Ecto neural progenitor cell (in vitro differentiated cells): ENCODE measurements at regions not wholly inside any gene's neighbourhood (a gene's known extent, or its start where the extent isn't known, plus 50 kb on each side); places are given as distances from the start of the nearest gene placed in this dataset.

Experiments used
- DNase-seq: peaks from one replicate; pipeline ENCODE4 v3.0.0-alpha.2; 2018; ENCODE audit warnings: low spot score

DNA sequence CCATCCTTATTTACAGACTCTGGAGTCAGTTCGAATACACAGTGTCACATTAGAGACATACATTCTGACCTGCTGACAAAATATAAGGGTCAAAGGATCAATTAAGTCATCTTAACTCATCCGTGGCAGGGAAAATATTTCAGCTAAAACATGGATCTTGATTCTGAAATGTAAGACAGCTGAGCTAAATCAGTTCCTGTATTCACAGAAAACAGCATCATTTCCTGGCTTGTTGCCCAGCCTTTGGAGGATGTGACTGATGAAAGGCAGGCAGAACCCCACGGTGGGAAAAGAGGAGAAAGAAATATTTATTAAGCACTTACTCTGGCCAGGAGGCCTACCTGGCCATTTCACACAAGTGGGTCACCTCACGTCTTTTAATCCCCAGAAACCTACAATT lies 101.9 kb downstream of the GAS2L3 start:
- no peak for DNase-seq

GRCh38 chr12:100681074-100681473 lies 107.6 kb downstream of the GAS2L3 start:
- DNase-seq, result no peak

- no peak for DNase-seq
Observed at GRCh38 chr12:100682178-100682577, 108.7 kb downstream of the GAS2L3 start.

DNA sequence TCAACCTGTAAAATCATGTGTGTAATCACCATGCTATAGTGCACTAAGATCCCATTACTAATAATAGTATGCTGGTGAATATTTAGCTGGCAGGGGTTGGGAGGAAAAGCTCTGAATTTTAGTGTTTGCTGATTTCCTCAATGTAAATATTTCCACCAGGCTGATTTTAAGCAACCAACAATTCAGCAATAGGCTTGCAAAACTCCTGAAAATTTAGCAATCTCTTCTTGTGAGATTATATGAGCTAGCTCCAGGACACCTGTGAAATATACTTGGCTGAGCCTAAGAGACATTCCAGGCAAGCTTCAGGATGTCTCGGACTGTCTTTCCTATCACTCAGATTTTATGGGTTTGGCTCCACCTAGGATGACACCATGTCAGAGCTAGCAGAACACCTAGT lies 106.9 kb upstream of the ANO4 start:
- DNase-seq, result no peak

GRCh38 chr12:100688451-100688864 lies 106.1 kb upstream of the ANO4 start:
- DNase-seq, result no peak

DNA sequence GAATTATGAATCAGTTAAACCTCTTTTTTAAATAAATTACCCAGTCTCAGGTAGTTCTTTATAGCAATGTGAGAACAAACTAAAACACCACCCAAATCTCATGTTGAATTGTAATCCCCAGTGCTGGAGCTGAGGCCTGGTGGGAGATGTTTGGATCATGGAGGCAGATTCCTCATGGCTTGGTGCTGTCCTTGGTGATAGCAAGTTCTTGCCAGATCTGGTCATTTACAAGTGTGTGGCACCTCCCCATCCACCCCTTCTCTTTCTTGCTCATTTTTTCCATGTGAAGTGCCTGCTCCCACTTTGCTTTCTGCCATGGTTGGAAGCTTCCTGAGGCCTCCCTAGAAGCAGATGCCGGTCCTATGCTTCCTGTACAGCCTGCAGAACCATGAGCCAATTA lies 102.1 kb upstream of the ANO4 start:
- DNase-seq, result no peak

DNA sequence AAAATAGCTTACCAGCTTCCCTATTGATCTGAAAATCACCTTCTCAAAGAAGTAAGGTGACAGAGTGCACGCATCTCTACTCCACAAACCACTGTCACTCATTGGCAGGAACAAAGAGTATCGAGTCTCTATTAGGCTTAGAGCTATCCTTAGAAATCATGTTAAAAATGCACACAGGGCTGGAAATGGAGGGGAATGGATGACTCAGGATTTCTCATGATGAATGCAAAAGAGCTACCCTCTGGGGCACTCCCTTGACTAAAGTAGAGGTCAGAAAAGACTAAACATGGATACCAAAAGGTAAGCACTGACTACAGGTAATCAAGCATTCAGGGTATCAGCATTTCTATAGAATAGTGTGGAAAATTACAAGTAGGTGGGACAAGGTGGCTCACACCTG lies 96.1 kb upstream of the ANO4 start:
- no peak for DNase-seq

DNA sequence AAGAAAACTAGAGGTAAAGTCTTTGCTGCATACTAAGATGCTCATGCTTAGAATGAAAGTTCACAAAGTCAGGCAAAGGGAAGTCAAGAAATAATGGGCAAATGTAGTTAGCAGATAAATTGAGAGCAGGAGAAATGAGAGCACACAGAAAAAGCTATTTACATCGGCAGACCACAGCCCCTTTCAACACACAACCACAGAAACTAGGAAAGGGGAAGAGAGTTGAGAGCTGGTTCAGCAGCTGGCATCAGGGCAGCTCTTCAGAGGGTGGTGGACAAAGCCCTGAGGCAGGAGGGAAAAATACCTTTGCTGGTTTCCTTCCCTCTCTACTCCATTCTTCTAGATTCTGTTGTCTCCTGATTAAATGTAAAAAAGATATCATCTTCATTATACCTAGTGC lies 95.4 kb upstream of the ANO4 start:
- DNase-seq, result no peak

- no peak for DNase-seq
Observed at GRCh38 chr12:100703337-100703736, 91.2 kb upstream of the ANO4 start.

- DNase-seq, result no peak
Observed at GRCh38 chr12:100703868-100704267, 90.7 kb upstream of the ANO4 start.

DNA sequence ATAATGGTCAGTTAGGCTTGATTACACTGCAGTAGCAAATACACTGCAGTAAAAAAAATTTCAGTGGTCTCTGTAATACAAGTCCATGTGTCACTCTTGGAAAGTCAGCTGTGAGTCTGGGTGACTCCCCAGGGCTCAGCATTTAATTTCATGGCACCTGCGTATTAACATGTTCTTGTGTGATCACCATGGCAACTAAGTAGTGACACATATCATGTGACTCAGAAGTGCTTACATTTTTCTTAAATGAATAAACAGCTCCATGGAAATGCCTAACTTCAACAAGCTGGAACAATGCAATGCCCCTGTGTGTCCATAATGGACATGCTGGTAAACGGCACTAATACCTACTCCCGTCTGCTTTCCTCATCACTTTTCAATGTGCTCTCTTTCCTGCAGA lies 88.5 kb upstream of the ANO4 start:
- DNase-seq, result no peak

GRCh38 chr12:100708591-100708990 lies 86.0 kb upstream of the ANO4 start:
- DNase-seq, result no peak

DNA sequence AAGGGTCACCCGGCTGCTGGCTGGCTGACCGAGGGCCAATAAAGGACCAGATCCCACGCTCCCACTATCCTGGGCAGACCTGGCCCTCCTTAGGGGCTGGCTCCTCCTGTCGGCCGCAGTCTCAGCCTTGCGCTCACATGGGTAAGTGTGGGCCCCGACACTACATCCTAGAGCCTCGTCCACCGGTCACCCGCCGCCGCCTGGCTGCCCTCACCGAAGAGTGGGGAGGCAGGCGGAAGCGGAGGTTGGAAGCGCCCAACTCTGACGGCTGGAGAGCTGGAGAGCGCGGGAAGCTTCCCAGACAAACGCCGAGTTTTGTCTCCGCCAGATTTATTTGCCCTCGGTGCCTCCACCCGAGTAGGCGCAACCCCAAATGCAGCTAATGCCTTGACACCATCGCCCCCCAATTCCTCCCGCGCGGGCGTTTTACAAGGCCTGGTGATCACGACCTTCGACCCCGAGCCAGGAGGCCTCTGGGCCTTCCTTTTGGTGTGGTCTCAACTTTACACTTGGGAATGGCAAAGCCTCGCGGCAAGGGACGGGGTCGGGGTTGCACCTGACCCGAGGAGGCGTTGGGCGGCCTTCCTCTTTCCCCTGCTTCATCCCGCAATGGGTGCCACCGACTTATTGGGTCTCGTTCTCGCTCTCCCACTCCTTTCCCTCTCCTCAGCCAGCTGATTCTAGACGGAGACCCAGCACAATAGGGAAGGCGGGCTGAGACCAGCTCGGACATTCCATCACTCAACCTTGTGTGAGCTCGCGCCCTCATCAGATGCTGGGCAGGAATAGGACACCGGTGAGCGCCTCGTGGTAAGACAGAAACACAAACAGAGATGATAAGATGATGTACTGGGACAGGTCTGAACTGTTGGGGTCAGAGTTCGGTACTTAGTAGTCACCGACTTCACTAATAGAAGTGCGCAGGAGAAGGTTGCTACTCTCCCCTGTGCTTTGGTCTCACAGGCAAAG lies 78.3 kb upstream of the ANO4 start:
- peak; percentile 63 for DNase-seq

DNA sequence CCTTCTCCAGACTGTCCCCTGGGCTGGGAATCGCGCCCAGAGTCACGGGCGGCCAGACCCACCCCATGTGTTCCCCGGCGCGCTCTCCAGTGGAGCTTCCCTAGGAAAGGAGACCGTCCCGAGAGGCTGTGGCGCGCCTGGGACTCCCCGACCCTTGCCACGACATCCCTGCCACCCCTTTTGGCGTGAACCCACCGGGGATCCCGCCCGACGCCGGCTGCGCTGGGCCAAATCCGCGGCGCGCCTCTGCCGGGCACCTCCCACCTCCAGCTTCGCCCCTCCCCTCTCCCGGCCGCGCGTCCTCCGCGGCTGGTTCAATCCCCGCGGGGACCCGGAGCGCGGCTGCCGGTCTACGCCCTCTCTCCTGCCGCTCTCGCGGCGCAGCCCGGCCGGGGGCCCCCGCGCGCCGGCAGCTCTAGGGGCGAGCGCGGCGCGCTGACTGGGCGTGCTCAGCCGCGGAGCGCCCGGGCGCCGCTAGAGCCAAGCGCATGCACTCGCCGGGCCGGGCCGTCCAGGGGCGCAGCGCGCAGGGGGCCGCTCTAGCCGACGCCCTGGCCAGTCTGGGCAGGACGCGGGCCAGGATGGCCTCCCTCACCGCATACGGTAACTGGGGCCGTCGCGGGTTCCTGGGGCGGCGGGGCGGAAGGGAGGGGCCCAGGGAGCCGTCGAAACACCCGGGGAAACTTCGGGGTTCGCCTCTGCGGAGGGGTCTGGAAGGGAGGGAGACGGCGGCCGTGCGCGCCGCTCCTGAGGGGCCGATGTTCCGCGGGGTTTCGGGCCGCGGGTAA lies 77.4 kb upstream of the ANO4 start:
- peak; percentile 82 for DNase-seq

GRCh38 chr12:100717733-100718067 lies 76.9 kb upstream of the ANO4 start:
- no peak for DNase-seq

DNA sequence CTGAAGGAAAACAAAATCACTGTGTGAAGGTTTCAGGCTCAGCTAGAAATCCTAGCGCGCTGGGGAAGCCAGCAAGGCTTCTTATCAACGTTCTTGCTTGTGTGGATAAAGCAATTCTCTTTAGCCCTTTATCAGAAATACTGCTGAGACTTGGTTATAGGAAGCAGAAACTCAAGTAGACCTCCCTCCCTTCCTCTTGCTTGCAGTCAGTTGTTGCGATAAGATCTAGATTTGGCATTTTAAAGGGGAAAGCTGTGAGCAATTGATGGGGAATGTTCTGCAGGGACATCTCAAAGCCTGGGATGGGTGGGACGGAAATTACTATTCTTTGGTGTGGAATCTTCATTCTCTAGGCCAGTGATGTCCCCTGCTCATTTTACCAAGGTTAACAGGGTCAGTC lies 76.4 kb upstream of the ANO4 start:
- no peak for DNase-seq

DNA sequence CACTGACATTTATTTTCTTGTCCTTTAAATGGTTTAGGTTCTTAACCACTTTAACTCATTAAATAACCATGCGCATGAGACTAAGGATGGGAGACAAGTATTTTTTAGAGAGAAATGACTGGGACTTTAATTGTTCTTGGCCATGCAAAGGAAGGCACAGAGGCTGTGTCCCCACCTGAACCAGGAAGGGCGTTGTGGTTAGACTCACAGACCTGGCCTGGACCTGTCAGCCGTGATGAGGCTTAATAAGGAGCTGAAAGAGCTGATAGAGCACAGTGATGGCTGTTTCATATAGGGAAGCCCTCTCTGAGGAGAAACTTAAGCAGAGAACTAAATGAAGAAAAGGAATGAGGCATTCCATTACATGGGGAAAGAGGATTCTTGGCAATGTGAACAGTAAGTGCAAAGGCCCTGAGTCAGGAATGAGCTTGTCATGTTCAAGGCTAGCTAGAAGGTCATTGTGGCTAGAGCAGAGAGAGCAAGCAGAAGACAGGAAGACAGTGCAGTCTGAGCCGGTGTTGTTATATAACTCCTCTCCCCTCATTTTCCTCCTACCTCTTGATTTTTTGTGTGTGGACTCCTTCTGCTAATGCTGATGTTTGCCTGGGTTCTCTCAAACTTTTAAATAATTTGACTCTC lies 74.4 kb upstream of the ANO4 start:
- DNase-seq, result no peak

- no peak for DNase-seq
Observed at GRCh38 chr12:100721169-100721568, 73.4 kb upstream of the ANO4 start.

- no peak for DNase-seq
Observed at GRCh38 chr12:100724071-100724470, 70.5 kb upstream of the ANO4 start.

DNA sequence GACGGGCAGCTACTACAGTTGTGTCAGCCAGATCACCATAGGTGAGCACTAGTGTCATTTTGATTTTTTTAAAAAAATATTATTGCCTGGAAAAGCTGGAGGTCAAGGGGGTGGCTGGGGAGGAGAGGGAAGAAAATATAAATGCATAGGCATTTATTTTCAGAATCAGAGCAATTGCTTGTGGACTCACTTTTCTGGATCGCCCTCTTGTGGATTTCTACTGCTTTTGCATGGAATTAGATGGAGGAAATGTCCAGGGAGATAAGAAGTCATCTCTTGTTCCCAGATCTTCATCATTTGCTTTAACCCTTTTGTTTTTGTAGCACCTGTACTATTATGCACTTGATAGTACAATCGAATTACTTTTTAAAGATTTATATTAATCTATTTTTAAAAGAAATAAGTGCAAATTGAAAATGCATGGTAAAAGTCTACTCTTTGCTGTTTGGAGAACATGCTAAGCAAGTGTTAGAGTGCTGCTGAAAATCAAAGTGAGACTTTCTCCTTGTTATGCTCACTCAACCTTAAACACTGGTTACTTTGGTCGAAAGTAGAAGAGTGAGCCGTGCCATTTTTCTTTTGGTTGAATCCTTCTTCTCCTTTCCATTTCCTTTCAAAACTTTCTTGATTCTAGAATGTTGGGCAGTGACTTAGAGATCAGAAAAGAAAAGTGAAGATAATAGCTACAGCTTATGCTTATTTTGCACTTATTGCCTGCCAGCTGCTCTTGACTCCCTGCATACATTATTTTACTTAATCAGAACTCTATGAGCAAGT lies 60.6 kb upstream of the ANO4 start:
- no peak for DNase-seq

DNA sequence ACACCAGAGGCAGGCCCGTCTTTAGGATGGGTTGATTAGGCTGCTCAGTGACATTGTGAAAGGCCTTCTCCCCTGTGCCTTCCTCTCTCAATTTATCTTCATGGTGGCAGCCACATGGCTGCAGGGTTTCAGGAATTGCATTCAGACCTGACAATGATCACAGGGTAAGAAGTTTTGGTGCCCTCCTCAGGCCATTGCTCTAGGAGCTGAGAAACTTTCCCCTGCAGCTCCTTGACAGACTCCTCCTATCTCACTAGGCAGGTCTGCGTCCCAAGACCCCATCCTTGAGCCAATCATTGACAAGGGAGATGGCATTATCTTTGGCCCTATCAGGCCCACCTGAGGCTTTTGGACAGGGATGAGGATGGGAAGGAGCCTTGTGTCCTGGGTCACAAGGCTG lies 57.4 kb upstream of the ANO4 start:
- DNase-seq, result no peak

DNA sequence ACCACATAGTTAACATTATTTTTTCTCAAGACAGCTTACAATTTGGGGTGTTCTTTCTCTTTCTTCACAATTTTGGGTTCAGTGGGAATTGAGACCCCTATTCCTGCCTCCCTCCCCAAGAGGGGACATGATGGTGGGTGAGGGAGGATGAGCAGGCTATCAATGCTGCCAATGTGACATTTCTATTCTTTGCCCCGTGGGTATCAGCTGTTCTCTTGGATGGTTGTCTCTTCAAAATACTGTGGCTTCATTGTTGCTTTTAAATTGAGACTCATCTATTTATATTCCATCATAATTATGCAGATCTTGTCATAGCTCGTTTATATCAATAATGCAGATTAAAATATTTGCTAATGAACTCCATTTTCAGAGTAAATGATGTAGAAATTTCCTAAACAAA lies 56.5 kb upstream of the ANO4 start:
- no peak for DNase-seq
